Panc1 (cell line): ENCODE measurements at regions not wholly inside any gene's neighbourhood (a gene's known extent, or its start where the extent isn't known, plus 50 kb on each side); places are given as distances from the start of the nearest gene placed in this dataset.

ENCODE experiments used
- ATAC-seq: fragments of 200-7000 bp; cut with Tn5 transposase; 2 replicates; pipeline ENCODE4 v1.9.1; 2020; ENCODE audit warnings: mild to moderate bottlenecking, moderate library complexity
- BruUV-seq: library from RNA; stranded (reverse); fragments of 400-500 nt; replicated peaks from 2 replicates; lab custom pipeline; 2021; lab: Mats Ljungman, UMichigan
- CTCF ChIA-PET: fragments of 300-600 bp; sonication (Branson Sonifier 250); formaldehyde crosslinking; loops from one replicate; lab custom pipeline; 2022; ENCODE audit warnings: antibody characterized with exemption; lab: Charles Lee
- POLR2A ChIA-PET: fragments of 300-600 bp; sonication (Branson Sonifier 250); formaldehyde crosslinking; loops from one replicate; lab custom pipeline; 2022; ENCODE audit warnings: antibody characterized with exemption; lab: Charles Lee
- DNase-seq: peaks from one replicate; pipeline ENCODE4 v3.0.0-alpha.2; 2010; ENCODE audit warnings: low read depth, low spot score
- H3K27ac ChIP-seq: 2 replicates; pipeline ENCODE4 v1.5.1; 2011; ENCODE audit warnings: mild to moderate bottlenecking, low read length, inconsistent platforms
- H3K27me3 ChIP-seq: fragments of 200-500 bp; sonication (Bioruptor generic); 2 replicates; pipeline ENCODE4 v1.6.0; 2014; ENCODE audit warnings: low read length, inconsistent platforms; ENCODE audit not compliant: control insufficient read depth, insufficient read depth
- H3K36me3 ChIP-seq: fragments of 200-500 bp; sonication (Bioruptor generic); 2 replicates; pipeline ENCODE4 v1.5.1; 2014; ENCODE audit warnings: inconsistent platforms, mild to moderate bottlenecking, low read length, moderate library complexity; ENCODE audit not compliant: control insufficient read depth, insufficient read depth
- H3K4me1 ChIP-seq: 2 replicates; pipeline ENCODE4 v1.5.1; 2011; ENCODE audit warnings: inconsistent platforms, mild to moderate bottlenecking, low read length, moderate library complexity; ENCODE audit not compliant: control insufficient read depth, insufficient read depth
- H3K4me3 ChIP-seq, 2 experiments: 2 replicates each; pipeline ENCODE4 v1.5.1; 2011 to 2012; ENCODE audit warnings: low read depth in 2 of 2, low read length in 2 of 2, mild to moderate bottlenecking in 2 of 2, inconsistent platforms in 1 of 2, moderate library complexity in 1 of 2
- H3K9me3 ChIP-seq: fragments of 200-500 bp; sonication (Bioruptor generic); 2 replicates; pipeline ENCODE4 v1.5.1; 2014; ENCODE audit warnings: low read depth, mild to moderate bottlenecking, inconsistent platforms, low read length, moderate library complexity; ENCODE audit not compliant: control insufficient read depth, insufficient read depth
- CTCF ChIP-seq: fragments of 450-650 bp; IDR thresholded peaks from 2 replicates; pipeline ENCODE4 v1.5.1; 2017; ENCODE audit warnings: mild to moderate bottlenecking
- POLR2AphosphoS5 ChIP-seq: IDR thresholded peaks from 2 replicates; pipeline ENCODE4 v1.6.1; 2012; ENCODE audit warnings: mild to moderate bottlenecking, low read depth, low read length, moderate library complexity
- REST ChIP-seq, 2 experiments: IDR thresholded peaks; 2 replicates each; pipeline ENCODE4 v1.6.1; 2011 to 2012; ENCODE audit warnings: low read depth in 2 of 2, control low read depth in 1 of 2, low read length in 1 of 2, mild to moderate bottlenecking in 1 of 2, moderate library complexity in 1 of 2; ENCODE audit not compliant: insufficient read depth in 1 of 2
- SIN3A ChIP-seq: IDR thresholded peaks from 2 replicates; pipeline ENCODE4 v1.6.1; 2012; ENCODE audit warnings: low read depth, mild to moderate bottlenecking, low read length, moderate library complexity, borderline replicate concordance; ENCODE audit not compliant: insufficient read depth
- TCF7L2 ChIP-seq: IDR thresholded peaks from 2 replicates; pipeline ENCODE4 v1.6.1; 2011; ENCODE audit warnings: mild to moderate bottlenecking, low read depth, low read length, inconsistent platforms
- in situ Hi-C: cut with HindIII; loops from 2 replicates; pipeline ENCODE4 v1.10.0; 2016; ENCODE audit warnings: low sequenced_read_pairs, low pct_unique_long_range_greater_than_20kb
- intact Hi-C: fragments of 100-400 bp; cut with micrococcal nuclease; formaldehyde crosslinking; loops from one replicate; pipeline ENCODE4 v1.10.0; 2022; ENCODE audit not compliant: unreplicated experiment

- DNase-seq: no peak
- Histone ChIP-seq H3K27ac (no peak overlapping the region), H3K36me3 (no peaks in the 10 kb centered on the region), H3K4me1 (no peaks in the 10 kb centered on the region), H3K9me3 (no peaks in the 10 kb centered on the region), H3K4me3 (no peak overlapping the region), H3K27me3 (no peaks in the 10 kb centered on the region)
- BruUV-seq: no TSS peak
- ChIA-PET CTCF (no interaction called here), POLR2A (no interaction called here)
- intact Hi-C loops (no loop called here), in situ Hi-C loops (no loop called here)
- ATAC-seq: no peak
- TF ChIP-seq SIN3A (no peak), TCF7L2 (no peak), CTCF (no peak), POLR2AphosphoS5 (no peak), REST (IDR thresholded peaks at IDR 0.05; ENCODE audit: insufficient read depth in 1 of 2, low read depth in 2 of 2, low read length in 1 of 2) (no peak)
Observed at GRCh38 chr2:133953524-133953923, 300.3 kb upstream of the MGAT5 start.

GRCh38 chr2:133954636-133955035 lies 299.2 kb upstream of the MGAT5 start:
- H3K27me3 ChIP-seq: no peaks in the 10 kb centered on the region
- H3K4me3 ChIP-seq: no peak overlapping the region
- no peaks in the 10 kb centered on the region for H3K4me1 ChIP-seq
- H3K27ac ChIP-seq: no peak overlapping the region
- H3K36me3 ChIP-seq: no peaks in the 10 kb centered on the region
- no peaks in the 10 kb centered on the region for H3K9me3 ChIP-seq
- ChIA-PET POLR2A (no interaction called here), CTCF (no interaction called here)
- intact Hi-C loops (no loop called here), in situ Hi-C loops (no loop called here)
- ATAC-seq (no peak), DNase-seq (no peak)
- TF ChIP-seq REST (IDR thresholded peaks at IDR 0.05; ENCODE audit: insufficient read depth in 1 of 2, low read depth in 2 of 2, low read length in 1 of 2): no peak
- no peak for TF ChIP-seq CTCF
- no peak for TF ChIP-seq POLR2AphosphoS5
- no peak for TF ChIP-seq TCF7L2
- no peak for TF ChIP-seq SIN3A
- no TSS peak for BruUV-seq
